Stomach (tissue), 8 donors: ENCODE measurements at regions not wholly inside any gene's neighbourhood (a gene's known extent, or its start where the extent isn't known, plus 50 kb on each side); places are given as distances from the start of the nearest gene placed in this dataset.

Source experiments
- DNase-seq, 2 donors: peaks; one replicate each; pipeline versions ENCODE4 v3.0.0 to v3.0.0-alpha.2; 2013 to 2019
- H3K27ac ChIP-seq, 5 donors: fragments of 200-600 bp in 4 of 5; sonication (generic) in 4 of 5; one replicate each; pipeline ENCODE4 v1.5.1; 2013 to 2019; ENCODE audit warnings: mild to moderate bottlenecking in 1 of 5, moderate library complexity in 1 of 5
- H3K27me3 ChIP-seq, 3 donors: fragments of 200-600 bp; sonication (generic); one replicate each; pipeline ENCODE4 v1.5.1; 2017 to 2019; ENCODE audit warnings: mixed run types in 1 of 3
- H3K36me3 ChIP-seq, 4 donors: fragments of 200-600 bp; sonication (generic); 1 replicate in 3 of 4; 2 replicates in 1 of 4; pipeline ENCODE4 v1.5.1; 2016 to 2019
- H3K4me1 ChIP-seq, 4 donors: fragments of 200-600 bp; sonication (generic); one replicate each; pipeline ENCODE4 v1.5.1; 2016 to 2019
- H3K4me3 ChIP-seq, 4 donors: fragments of 200-600 bp; sonication (generic) in 3 of 4; one replicate each; pipeline ENCODE4 v1.5.1; 2016 to 2019; ENCODE audit warnings: mild to moderate bottlenecking in 1 of 4
- H3K9me3 ChIP-seq, 4 donors: fragments of 200-600 bp; sonication (generic); one replicate each; pipeline ENCODE4 v1.5.1; 2016 to 2019
- EP300 ChIP-seq: sonication (generic); formaldehyde crosslinking; IDR thresholded peaks from one replicate; pipeline ENCODE4 v1.6.1; 2017; ENCODE audit warnings: antibody characterized with exemption
- POLR2A ChIP-seq, 4 donors: fragments of 450-650 bp; IDR thresholded peaks; one replicate each; pipeline ENCODE4 v1.6.1; 2016; ENCODE audit warnings: antibody characterized with exemption in 4 of 4, control low read depth in 2 of 4, mild to moderate bottlenecking in 1 of 4, moderate library complexity in 1 of 4
- POLR2AphosphoS5 ChIP-seq, 3 donors: sonication (generic); formaldehyde crosslinking; IDR thresholded peaks; one replicate each; pipeline ENCODE4 v1.6.1; 2016; ENCODE audit warnings: antibody characterized with exemption in 3 of 3
- WGBS, 5 donors: extraction: QIAGEN DNeasy Blood & Tissue Kit in 3 of 5; methylation state at CpG; one replicate each; pipeline versions ENCODE4 v1.1.5 to v1.1.7; 2013 to 2018; 5-methylcytosine and 5-hydroxymethylcytosine counted together
- intact Hi-C: fragments of 100-400 bp; cut with DNase I; formaldehyde crosslinking; loops from one replicate; pipeline ENCODE4 v1.15.1; 2023; ENCODE audit warnings: low total_unique reads
- TF ChIP-seq, protein P1 (sequence below), 7 experiments: fragments of 450-650 bp in 4 of 7; fragments of 200-600 bp in 3 of 7; sonication (generic) in 3 of 7; IDR thresholded peaks; one replicate each; pipeline ENCODE4 v1.5.1; 2016 to 2019; ENCODE audit warnings: antibody characterized with exemption in 7 of 7, control low read depth in 2 of 7, mild to moderate bottlenecking in 1 of 7
- donor health status: healthy with polysubstance abuse.
- donor health status: Bipolar disorder and iron deficiency.
- donor health status: healthy.

DNA sequence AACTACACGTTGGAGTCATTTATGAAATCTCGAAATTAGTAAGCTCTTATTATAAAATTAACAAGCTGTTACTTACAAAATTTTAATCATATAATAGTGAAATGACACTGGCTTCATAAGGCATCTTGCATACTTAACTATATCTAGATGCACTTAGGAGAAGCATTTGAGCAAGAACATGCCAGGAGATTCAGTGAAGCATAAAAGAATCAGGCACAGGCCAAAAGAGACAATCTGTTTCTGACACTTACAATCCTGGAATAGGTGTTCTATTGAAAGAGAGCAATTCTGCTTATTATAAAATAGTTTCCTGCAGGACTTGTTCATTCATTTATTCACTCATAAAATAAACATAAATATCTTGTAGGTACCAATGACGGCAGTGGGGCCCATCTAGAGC is 1152.2 kb upstream of the CDH6 start:
- intact Hi-C loops: no loop called here
- no peaks in the 10 kb centered on the region for H3K36me3 ChIP-seq
- no peak overlapping the region for H3K27ac ChIP-seq
- no peak overlapping the region for H3K4me3 ChIP-seq
- H3K4me1 ChIP-seq: no peaks in the 10 kb centered on the region
- WGBS, 5 donors: 85 to 96% (median 87%) methylated on average over 3 of the region's 3 CpGs
- H3K9me3 ChIP-seq: no peaks in the 10 kb centered on the region
- no peak for TF ChIP-seq POLR2A (IDR thresholded peaks at IDR 0.05)
- TF ChIP-seq POLR2AphosphoS5 (IDR thresholded peaks at IDR 0.05): no peak
- TF ChIP-seq, protein P1, sequence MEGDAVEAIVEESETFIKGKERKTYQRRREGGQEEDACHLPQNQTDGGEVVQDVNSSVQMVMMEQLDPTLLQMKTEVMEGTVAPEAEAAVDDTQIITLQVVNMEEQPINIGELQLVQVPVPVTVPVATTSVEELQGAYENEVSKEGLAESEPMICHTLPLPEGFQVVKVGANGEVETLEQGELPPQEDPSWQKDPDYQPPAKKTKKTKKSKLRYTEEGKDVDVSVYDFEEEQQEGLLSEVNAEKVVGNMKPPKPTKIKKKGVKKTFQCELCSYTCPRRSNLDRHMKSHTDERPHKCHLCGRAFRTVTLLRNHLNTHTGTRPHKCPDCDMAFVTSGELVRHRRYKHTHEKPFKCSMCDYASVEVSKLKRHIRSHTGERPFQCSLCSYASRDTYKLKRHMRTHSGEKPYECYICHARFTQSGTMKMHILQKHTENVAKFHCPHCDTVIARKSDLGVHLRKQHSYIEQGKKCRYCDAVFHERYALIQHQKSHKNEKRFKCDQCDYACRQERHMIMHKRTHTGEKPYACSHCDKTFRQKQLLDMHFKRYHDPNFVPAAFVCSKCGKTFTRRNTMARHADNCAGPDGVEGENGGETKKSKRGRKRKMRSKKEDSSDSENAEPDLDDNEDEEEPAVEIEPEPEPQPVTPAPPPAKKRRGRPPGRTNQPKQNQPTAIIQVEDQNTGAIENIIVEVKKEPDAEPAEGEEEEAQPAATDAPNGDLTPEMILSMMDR (IDR thresholded peaks at IDR 0.05): no peak
- TF ChIP-seq EP300: no peak
- H3K27me3 ChIP-seq: no peaks in the 10 kb centered on the region
- DNase-seq: no peak

DNA sequence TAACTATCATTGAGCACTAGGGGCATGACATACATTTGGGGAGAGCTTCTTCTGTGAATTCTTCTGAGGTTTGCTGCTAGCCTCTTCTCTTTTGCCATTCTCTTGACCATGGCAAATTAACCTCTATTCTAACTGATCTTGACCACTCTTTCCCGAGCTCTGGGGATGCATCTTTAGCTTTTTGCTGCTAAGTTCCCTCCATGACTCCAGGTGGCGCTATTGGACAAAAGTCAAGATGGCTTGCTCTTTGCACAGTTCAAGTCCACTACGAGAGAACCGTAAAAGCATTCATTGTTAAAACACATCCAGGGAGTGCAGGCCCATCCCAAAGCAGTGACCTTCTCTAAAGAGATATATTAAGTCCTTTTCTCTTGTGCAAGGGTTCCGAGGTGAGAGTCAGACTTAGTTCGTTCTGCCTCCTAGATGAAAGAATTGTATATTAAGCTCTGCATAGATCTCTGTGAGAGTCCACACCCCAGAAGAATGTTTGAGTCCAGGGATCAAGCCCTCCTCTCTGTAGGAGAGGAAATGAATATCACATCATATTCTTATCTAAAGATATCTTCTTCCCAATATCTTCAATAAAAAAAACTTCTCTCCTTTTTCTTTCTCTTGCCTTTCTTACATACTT is 1152.9 kb upstream of the CDH6 start:
- H3K36me3 ChIP-seq: no peaks in the 10 kb centered on the region
- peaks cover 0 to 3% (median 0%) of the 10 kb centered on the region in 4 donors for H3K9me3 ChIP-seq
- no peaks in the 10 kb centered on the region for H3K4me1 ChIP-seq
- DNase-seq: peak in 1 of 2 donors; percentile 77
- no peak for TF ChIP-seq POLR2AphosphoS5 (IDR thresholded peaks at IDR 0.05)
- TF ChIP-seq, protein P1 (IDR thresholded peaks at IDR 0.05): peak in 2 of 7 experiments; percentile 15 to 20
- no peak for TF ChIP-seq EP300
- TF ChIP-seq POLR2A (IDR thresholded peaks at IDR 0.05): no peak
- H3K27me3 ChIP-seq: no peaks in the 10 kb centered on the region
- no peak overlapping the region for H3K27ac ChIP-seq
- no peak overlapping the region for H3K4me3 ChIP-seq
- intact Hi-C loops: no loop called here
- 21 to 34% (median 27%) methylated on average over 6 of the region's 6 CpGs for WGBS, 5 donors

DNA sequence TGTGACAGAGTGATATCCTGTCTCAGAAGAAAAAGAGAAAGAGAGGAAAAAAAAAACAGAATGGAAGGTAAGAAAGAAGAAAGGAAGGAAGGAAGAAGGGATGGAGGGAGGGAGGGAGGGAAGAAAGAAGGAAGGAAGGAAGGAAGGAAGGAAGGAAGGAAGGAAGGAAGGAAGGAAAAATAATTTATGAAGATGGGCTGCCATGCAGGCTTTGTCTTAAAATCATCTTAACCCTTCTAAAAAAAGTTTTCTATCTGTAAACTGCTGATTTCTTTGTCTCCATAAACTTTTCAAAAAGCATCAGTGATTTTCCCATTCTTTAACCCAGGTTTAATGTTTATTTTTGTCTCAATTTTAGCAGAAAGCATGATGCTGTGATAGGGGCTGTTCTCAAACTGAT is 1154.1 kb upstream of the CDH6 start:
- TF ChIP-seq, protein P1 (IDR thresholded peaks at IDR 0.05): no peak
- TF ChIP-seq POLR2A (IDR thresholded peaks at IDR 0.05) (no peak), EP300 (no peak), POLR2AphosphoS5 (IDR thresholded peaks at IDR 0.05) (no peak)
- H3K4me1 ChIP-seq: no peaks in the 10 kb centered on the region
- H3K36me3 ChIP-seq: no peaks in the 10 kb centered on the region
- no peak overlapping the region for H3K4me3 ChIP-seq
- intact Hi-C loops: no loop called here
- DNase-seq: no peak
- no peak overlapping the region for H3K27ac ChIP-seq
- no peaks in the 10 kb centered on the region for H3K27me3 ChIP-seq
- peaks cover 0 to 8% (median 0%) of the 10 kb centered on the region in 4 donors for H3K9me3 ChIP-seq

DNA sequence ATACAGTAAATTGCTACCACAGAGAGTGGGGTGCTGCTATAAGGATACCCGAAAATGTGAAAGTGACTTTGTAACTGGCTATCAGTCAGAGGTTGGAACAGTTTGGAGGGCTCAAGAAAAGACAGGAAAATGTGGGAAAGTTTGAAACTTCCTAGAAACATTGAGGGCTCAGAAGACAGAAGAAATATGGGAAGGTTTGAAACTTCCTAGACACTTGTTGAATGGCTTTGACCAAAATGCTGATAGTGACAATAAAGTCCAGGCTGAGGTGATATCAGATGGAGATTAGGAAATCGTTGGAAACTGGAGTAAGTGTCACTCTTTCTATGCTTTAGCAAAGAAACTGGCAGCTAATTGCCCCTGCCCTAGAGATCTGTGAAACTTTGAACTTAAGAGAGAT is 1158.6 kb upstream of the CDH6 start:
- Histone ChIP-seq H3K4me3 (no peak overlapping the region), H3K4me1 (no peaks in the 10 kb centered on the region), H3K27me3 (no peaks in the 10 kb centered on the region), H3K27ac (no peak overlapping the region), H3K36me3 (no peaks in the 10 kb centered on the region), H3K9me3 (peaks cover 0 to 8% (median 0%) of the 10 kb centered on the region in 4 donors)
- TF ChIP-seq, protein P1 (IDR thresholded peaks at IDR 0.05): no peak
- no peak for TF ChIP-seq POLR2A (IDR thresholded peaks at IDR 0.05)
- TF ChIP-seq EP300: no peak
- TF ChIP-seq POLR2AphosphoS5 (IDR thresholded peaks at IDR 0.05): no peak
- intact Hi-C loops: no loop called here
- 35 to 61% (median 56%) methylated on average over 2 of the region's 2 CpGs for WGBS, 5 donors
- DNase-seq: no peak
